H1 (cell line): ENCODE measurements at regions not wholly inside any gene's neighbourhood (a gene's known extent, or its start where the extent isn't known, plus 50 kb on each side); places are given as distances from the start of the nearest gene placed in this dataset.

ENCODE experiments used
- CTCF ChIA-PET: fragments of 300-600 bp; sonication (Branson Sonifier 250); formaldehyde crosslinking; loops from one replicate; lab custom pipeline; 2021; ENCODE audit not compliant: partially characterized antibody; lab: Charles Lee
- POLR2A ChIA-PET: fragments of 300-600 bp; sonication (Branson Sonifier 250); formaldehyde crosslinking; loops from one replicate; lab custom pipeline; 2021; ENCODE audit warnings: inconsistent platforms; ENCODE audit not compliant: partially characterized antibody; lab: Charles Lee
- DNase-seq, 2 experiments: peaks; one replicate each; pipeline versions ENCODE4 v3.0.0 to v3.0.0-alpha.2; 2010 to 2022; ENCODE audit warnings: low spot score in 2 of 2, low read depth in 1 of 2, mixed read lengths in 1 of 2
- FAIRE-seq: peaks from 2 replicates; lab custom pipeline; 2011; peaks lifted over from hg19 to GRCh38; lab: Jason Lieb, UNC
- H2AFZ ChIP-seq: 2 replicates; pipeline ENCODE4 v1.8.1; 2012; ENCODE audit warnings: low read length, inconsistent platforms
- H2AK5ac ChIP-seq: 2 replicates; pipeline ENCODE4 v1.6.1; 2013; ENCODE audit warnings: low read depth, low read length
- H2BK120ac ChIP-seq: replicated peaks from 2 replicates; pipeline ENCODE3; 2013; ENCODE audit warnings: low read depth, low read length, inconsistent platforms
- H2BK12ac ChIP-seq: 2 replicates; pipeline ENCODE4 v1.6.1; 2013; ENCODE audit warnings: low read depth, low read length
- H2BK15ac ChIP-seq: 2 replicates; pipeline ENCODE4 v1.6.1; 2013; ENCODE audit warnings: low read length
- H2BK20ac ChIP-seq: 2 replicates; pipeline ENCODE4 v1.6.1; 2013; ENCODE audit warnings: low read length
- H2BK5ac ChIP-seq: 2 replicates; pipeline ENCODE4 v1.6.1; 2013; ENCODE audit warnings: low read depth, low read length
- H3K14ac ChIP-seq: 2 replicates; pipeline ENCODE4 v1.6.1; 2013; ENCODE audit warnings: inconsistent platforms; ENCODE audit not compliant: insufficient read length
- H3K18ac ChIP-seq: 2 replicates; pipeline ENCODE4 v1.6.1; 2013; ENCODE audit warnings: low read length; ENCODE audit errors: extremely low read depth
- H3K23ac ChIP-seq: 2 replicates; pipeline ENCODE4 v1.6.1; 2013; ENCODE audit warnings: inconsistent platforms; ENCODE audit not compliant: insufficient read length
- H3K23me2 ChIP-seq: 2 replicates; pipeline ENCODE4 v1.6.1; 2013; ENCODE audit warnings: low read depth, low read length
- H3K27ac ChIP-seq: 2 replicates; pipeline ENCODE4 v1.6.1; 2011; ENCODE audit warnings: low read depth, low read length, inconsistent platforms
- H3K27me3 ChIP-seq, 4 experiments: replicated peaks in 1 of 4; 1 replicate in 1 of 4; 2 replicates in 3 of 4; pipeline versions ENCODE4 v1.6.1 to v1.8.1; 2011 to 2013; ENCODE audit warnings: low read length in 3 of 4, mild to moderate bottlenecking in 3 of 4, inconsistent platforms in 2 of 4, mixed read lengths in 2 of 4, moderate library complexity in 1 of 4; ENCODE audit not compliant: control insufficient read depth in 3 of 4, insufficient read depth in 3 of 4; ENCODE audit errors: extremely low read depth in 1 of 4
- H3K36me3 ChIP-seq, 4 experiments: 2 replicates each; pipeline versions ENCODE4 v1.6.1 to v1.8.1; 2011 to 2013; ENCODE audit warnings: mild to moderate bottlenecking in 4 of 4, low read length in 3 of 4, moderate library complexity in 2 of 4, control low read depth in 1 of 4, inconsistent platforms in 1 of 4; ENCODE audit not compliant: insufficient read depth in 4 of 4, control insufficient read depth in 2 of 4
- H3K4ac ChIP-seq: replicated peaks from 2 replicates; pipeline ENCODE3; 2013; ENCODE audit warnings: low read length, low read depth, mixed read lengths, inconsistent platforms; ENCODE audit not compliant: insufficient read length
- H3K4me1 ChIP-seq, 4 experiments: replicated peaks in 1 of 4; 1 replicate in 1 of 4; 2 replicates in 3 of 4; pipeline versions ENCODE4 v1.6.1 to v1.8.1; 2011 to 2013; ENCODE audit warnings: low read length in 3 of 4, inconsistent platforms in 2 of 4, mixed read lengths in 1 of 4; ENCODE audit not compliant: insufficient read depth in 4 of 4, control insufficient read depth in 3 of 4
- H3K4me2 ChIP-seq, 2 experiments: 2 replicates each; pipeline versions ENCODE4 v1.6.1 to v1.8.1; 2011 to 2013; ENCODE audit warnings: low read depth in 2 of 2, low read length in 2 of 2, control low read depth in 1 of 2, inconsistent platforms in 1 of 2, mild to moderate bottlenecking in 1 of 2; ENCODE audit not compliant: insufficient read depth in 1 of 2
- H3K4me3 ChIP-seq, 4 experiments: fragments of 200-600, 300-600 bp in 1 of 4; sonication (generic), shearing (Covaris generic), sonication (Bioruptor Twin) in 1 of 4; 2 replicates each; pipeline versions ENCODE4 v1.5.1 to v1.8.1; 2011 to 2016; ENCODE audit warnings: low read length in 4 of 4, low read depth in 3 of 4, control low read depth in 2 of 4, inconsistent platforms in 2 of 4, mild to moderate bottlenecking in 2 of 4, mixed read lengths in 1 of 4, moderate library complexity in 1 of 4; ENCODE audit not compliant: insufficient read depth in 2 of 4; ENCODE audit errors: extremely low read depth in 1 of 4
- H3K56ac ChIP-seq: replicated peaks from 2 replicates; pipeline ENCODE3; 2013; ENCODE audit warnings: low read depth, mild to moderate bottlenecking, mixed read lengths, low read length, inconsistent platforms; ENCODE audit not compliant: insufficient read length
- H3K79me1 ChIP-seq: 2 replicates; pipeline ENCODE4 v1.6.1; 2013; ENCODE audit warnings: low read depth, low read length, control low read depth
- H3K79me2 ChIP-seq, 2 experiments: 2 replicates each; pipeline versions ENCODE4 v1.6.1 to v1.8.1; 2012 to 2013; ENCODE audit warnings: low read length in 2 of 2, mild to moderate bottlenecking in 2 of 2, inconsistent platforms in 1 of 2; ENCODE audit not compliant: insufficient read depth in 2 of 2, control insufficient read depth in 1 of 2
- H3K9ac ChIP-seq, 4 experiments: replicated peaks in 1 of 4; 1 replicate in 1 of 4; 2 replicates in 3 of 4; pipeline versions ENCODE4 v1.6.1 to v1.8.1; 2011 to 2013; ENCODE audit warnings: low read depth in 3 of 4, low read length in 3 of 4, control low read depth in 2 of 4, mild to moderate bottlenecking in 2 of 4, moderate library complexity in 2 of 4, inconsistent platforms in 1 of 4; ENCODE audit errors: extremely low read depth in 1 of 4
- H3K9me3 ChIP-seq, 2 experiments: 2 replicates each; pipeline versions ENCODE4 v1.6.1 to v1.8.1; 2012 to 2013; ENCODE audit warnings: mild to moderate bottlenecking in 2 of 2, moderate library complexity in 2 of 2, control low read depth in 1 of 2, inconsistent platforms in 1 of 2, low read depth in 1 of 2, low read length in 1 of 2, mixed read lengths in 1 of 2; ENCODE audit not compliant: insufficient read depth in 2 of 2
- H4K20me1 ChIP-seq, 2 experiments: replicated peaks in 1 of 2; 2 replicates each; pipeline versions ENCODE3 to v1.8.1; 2011 to 2013; ENCODE audit warnings: inconsistent platforms in 2 of 2, low read length in 2 of 2, mild to moderate bottlenecking in 1 of 2; ENCODE audit not compliant: insufficient read depth in 2 of 2, control insufficient read depth in 1 of 2
- H4K5ac ChIP-seq: 2 replicates; pipeline ENCODE4 v1.6.1; 2013; ENCODE audit warnings: low read length, low read depth, mixed read lengths, inconsistent platforms; ENCODE audit not compliant: insufficient read length
- H4K8ac ChIP-seq: 2 replicates; pipeline ENCODE4 v1.8.0; 2013; ENCODE audit warnings: mild to moderate bottlenecking, moderate library complexity, low read length, inconsistent platforms; ENCODE audit not compliant: insufficient read depth; ENCODE audit errors: extremely low read depth
- H4K91ac ChIP-seq: replicated peaks from 2 replicates; pipeline ENCODE3; 2013; ENCODE audit warnings: low read length, mixed read lengths, inconsistent platforms; ENCODE audit not compliant: insufficient read length
- GABPA ChIP-seq: IDR thresholded peaks from 2 replicates; pipeline ENCODE4 v1.6.1; 2011; ENCODE audit warnings: mild to moderate bottlenecking, low read length, moderate library complexity, borderline replicate concordance; ENCODE audit not compliant: insufficient read depth
- HDAC6 ChIP-seq: IDR thresholded peaks from one replicate; pipeline ENCODE4 v1.7.1; 2012; ENCODE audit warnings: low read depth, mild to moderate bottlenecking, inconsistent platforms, low read length, moderate library complexity
- SP1 ChIP-seq: IDR thresholded peaks from 2 replicates; pipeline ENCODE4 v1.6.1; 2011; ENCODE audit warnings: low read depth, low read length
- WGBS, 2 experiments: shearing (Covaris generic) in 1 of 2; methylation state at CpG; one replicate each; pipeline versions ENCODE4 v1.1.6 to v1.1.7; 2013 to 2015; ENCODE audit warnings: low lambda C conversion rate in 2 of 2, mixed read lengths in 2 of 2, inconsistent platforms in 1 of 2, low coverage in 1 of 2, missing lambda C conversion rate in 1 of 2; ENCODE audit not compliant: insufficient replicate concordance in 2 of 2, insufficient coverage in 1 of 2, insufficient read length in 1 of 2; ENCODE audit errors: extremely low coverage in 1 of 2, missing lambda C conversion rate in 1 of 2; 5-methylcytosine and 5-hydroxymethylcytosine counted together

DNA sequence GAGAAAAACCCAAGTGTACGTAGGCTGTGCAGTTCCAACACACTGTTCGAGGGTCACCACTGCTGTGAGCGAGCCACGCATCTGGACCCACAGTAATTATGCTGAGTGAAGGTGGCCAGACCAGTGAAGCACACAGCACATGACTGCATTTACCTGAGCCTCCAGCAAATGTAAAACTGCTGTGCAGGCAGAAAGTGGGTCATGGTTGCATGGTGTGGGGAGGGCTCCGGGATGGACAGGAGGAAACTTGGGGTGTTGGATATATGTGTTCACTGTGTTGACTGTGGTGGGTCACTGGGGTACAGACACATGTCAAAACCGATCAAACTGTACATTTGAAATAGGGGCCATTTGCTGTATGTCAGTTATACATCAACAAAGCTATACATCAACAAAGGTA is 78.7 kb upstream of the METRNL start:
- no peak overlapping the region for H2AK5ac ChIP-seq
- H4K91ac ChIP-seq, result no peak overlapping the region
- TF ChIP-seq HDAC6, result no peak
- TF ChIP-seq SP1, result no peak
- no peak for TF ChIP-seq GABPA
- no peak overlapping the region for H3K56ac ChIP-seq
- no peak overlapping the region for H4K8ac ChIP-seq
- peaks cover 0 to 7% of the 10 kb centered on the region in 2 experiments; a peak in 1 of 4 replicates for H3K9me3 ChIP-seq
- no peak for DNase-seq
- H3K14ac ChIP-seq, result no peak overlapping the region
- H4K5ac ChIP-seq, result no peak overlapping the region
- no peak overlapping the region for H3K4me3 ChIP-seq
- H2BK5ac ChIP-seq, result no peak overlapping the region
- no peaks in the 10 kb centered on the region for H3K79me1 ChIP-seq
- H3K4me1 ChIP-seq, result no peaks in the 10 kb centered on the region
- FAIRE-seq, result no peak
- H3K23me2 ChIP-seq, result 0 out of 2 replicates have a peak, but pooled peaks cover 3% of the 10 kb centered on the region
- no peak overlapping the region for H3K4ac ChIP-seq
- no peak overlapping the region for H3K4me2 ChIP-seq
- H2BK15ac ChIP-seq, result no peak overlapping the region
- ChIA-PET POLR2A (no interaction called here), CTCF (no interaction called here)
- H2BK20ac ChIP-seq, result no peak overlapping the region
- 79% methylated on average over 6 of the region's 6 CpGs; no CpG with 5 or more reads in 1 of the 2 experiments for WGBS, 2 experiments
- no peak overlapping the region for H2BK120ac ChIP-seq
- H3K18ac ChIP-seq, result no peak overlapping the region
- H4K20me1 ChIP-seq, result no peaks in the 10 kb centered on the region
- no peak overlapping the region for H3K9ac ChIP-seq
- no peak overlapping the region for H3K23ac ChIP-seq
- no peak overlapping the region for H3K27ac ChIP-seq
- no peak overlapping the region for H2AFZ ChIP-seq
- H3K79me2 ChIP-seq, result no peaks in the 10 kb centered on the region
- H3K36me3 ChIP-seq, result no peaks in the 10 kb centered on the region
- no peaks in the 10 kb centered on the region for H3K27me3 ChIP-seq
- H2BK12ac ChIP-seq, result no peak overlapping the region
